Activated naive CD8-positive, alpha-beta T cell treated with anti-CD3 and anti-CD28 coated beads for 36 hours (primary cell): ENCODE measurements at regions not wholly inside any gene's neighbourhood (a gene's known extent, or its start where the extent isn't known, plus 50 kb on each side); places are given as distances from the start of the nearest gene placed in this dataset.
A peak's percentile ranks its signal among the peaks of the same experiment; 100 is the strongest.

ENCODE experiments used
- DNase-seq: peaks from one replicate; pipeline ENCODE4 v3.0.0; 2021
- H3K27ac Mint-ChIP-seq: one replicate; pipeline ENCODE4 v1.8.0; 2022; ENCODE audit warnings: mild to moderate bottlenecking, moderate library complexity, mixed read lengths
- H3K27me3 Mint-ChIP-seq: one replicate; pipeline ENCODE4 v1.8.0; 2022; ENCODE audit warnings: mild to moderate bottlenecking, mixed read lengths
- H3K36me3 Mint-ChIP-seq: one replicate; pipeline ENCODE4 v1.8.0; 2021; ENCODE audit warnings: mild to moderate bottlenecking, mixed read lengths
- H3K4me1 Mint-ChIP-seq: one replicate; pipeline ENCODE4 v1.8.0; 2021; ENCODE audit warnings: mixed read lengths
- H3K4me3 Mint-ChIP-seq: one replicate; pipeline ENCODE4 v1.8.0; 2022; ENCODE audit warnings: mild to moderate bottlenecking, moderate library complexity, mixed read lengths
- H3K9me3 Mint-ChIP-seq: one replicate; pipeline ENCODE4 v1.8.0; 2022; ENCODE audit warnings: mixed read lengths

GRCh38 chr12:83856803-83857202 is 1055.8 kb downstream of the SLC6A15 start:
- no peak for DNase-seq
- H3K27ac Mint-ChIP-seq = no peak overlapping the region
- no peaks in the 10 kb centered on the region for H3K4me1 Mint-ChIP-seq
- no peaks in the 10 kb centered on the region for H3K27me3 Mint-ChIP-seq
- no peak overlapping the region for H3K4me3 Mint-ChIP-seq
- peaks cover 21% of the 10 kb centered on the region for H3K9me3 Mint-ChIP-seq
- no peaks in the 10 kb centered on the region for H3K36me3 Mint-ChIP-seq

DNA sequence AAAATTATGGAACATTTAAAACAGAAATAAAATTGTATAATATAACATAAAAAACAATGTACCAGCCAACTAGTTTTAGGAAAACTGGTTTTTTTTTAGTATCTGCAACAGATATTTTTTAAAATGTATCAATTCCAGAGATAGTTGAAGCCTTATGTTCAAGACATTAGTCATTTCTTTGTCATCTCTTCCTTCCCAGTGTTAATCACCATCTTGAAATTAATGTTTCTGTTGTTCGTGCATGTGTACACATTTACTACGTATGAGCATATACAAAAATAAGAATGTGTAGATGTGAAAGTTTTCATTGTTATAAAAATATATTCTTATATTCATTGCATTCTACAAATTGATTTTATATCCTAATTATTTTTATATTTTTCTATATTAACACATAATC is 1062.1 kb downstream of the SLC6A15 start:
- Mint-ChIP-seq H3K4me3 (no peak overlapping the region), H3K36me3 (no peaks in the 10 kb centered on the region), H3K27me3 (no peaks in the 10 kb centered on the region), H3K9me3 (peaks cover 6% of the 10 kb centered on the region), H3K4me1 (no peaks in the 10 kb centered on the region), H3K27ac (no peak overlapping the region)
- no peak for DNase-seq

DNA sequence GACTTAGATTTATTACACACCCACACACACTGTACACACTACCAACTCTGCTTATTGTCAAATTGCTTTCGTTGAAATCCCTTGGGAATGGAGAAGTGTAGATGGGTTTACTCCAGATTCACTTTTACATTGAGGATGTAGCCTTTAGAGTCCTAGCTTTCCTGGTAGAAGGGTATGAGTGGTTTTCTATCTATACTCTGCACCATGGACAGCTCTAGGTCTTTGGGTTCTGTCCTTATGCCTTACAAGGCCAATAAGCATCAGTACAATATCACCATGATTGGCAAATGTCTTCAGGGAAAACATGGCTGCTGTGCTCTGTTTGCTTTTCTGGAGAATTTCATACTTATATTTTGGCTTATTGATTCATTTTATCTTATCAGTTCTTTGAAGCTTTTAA is 1063.9 kb downstream of the SLC6A15 start:
- no peak for DNase-seq
- no peaks in the 10 kb centered on the region for H3K27me3 Mint-ChIP-seq
- H3K36me3 Mint-ChIP-seq = no peaks in the 10 kb centered on the region
- no peak overlapping the region for H3K4me3 Mint-ChIP-seq
- no peak overlapping the region for H3K27ac Mint-ChIP-seq
- H3K4me1 Mint-ChIP-seq = no peaks in the 10 kb centered on the region
- peaks cover 3% of the 10 kb centered on the region for H3K9me3 Mint-ChIP-seq

DNA sequence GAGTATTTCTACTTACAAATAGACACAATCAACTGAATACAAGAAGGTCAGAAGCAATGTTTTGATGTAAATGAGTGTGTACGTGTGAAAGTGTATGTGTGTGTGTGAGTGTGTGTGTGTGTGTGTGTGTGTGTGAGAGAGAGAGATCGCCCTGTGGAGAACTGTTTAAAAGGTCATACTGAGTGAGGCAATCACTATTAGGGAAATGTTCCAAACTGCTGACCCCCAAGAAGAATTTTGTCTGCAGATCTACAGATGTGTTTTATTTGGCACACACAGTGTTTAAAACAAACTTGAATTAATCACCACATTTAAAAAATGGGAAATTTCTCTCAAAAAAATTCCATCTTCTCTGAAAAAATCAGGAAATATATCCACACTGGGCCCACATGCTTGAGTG is 1069.1 kb downstream of the SLC6A15 start:
- Mint-ChIP-seq H3K27me3 (no peaks in the 10 kb centered on the region), H3K36me3 (no peaks in the 10 kb centered on the region), H3K4me3 (no peak overlapping the region), H3K27ac (no peak overlapping the region), H3K9me3 (no peaks in the 10 kb centered on the region), H3K4me1 (no peaks in the 10 kb centered on the region)
- no peak for DNase-seq

DNA sequence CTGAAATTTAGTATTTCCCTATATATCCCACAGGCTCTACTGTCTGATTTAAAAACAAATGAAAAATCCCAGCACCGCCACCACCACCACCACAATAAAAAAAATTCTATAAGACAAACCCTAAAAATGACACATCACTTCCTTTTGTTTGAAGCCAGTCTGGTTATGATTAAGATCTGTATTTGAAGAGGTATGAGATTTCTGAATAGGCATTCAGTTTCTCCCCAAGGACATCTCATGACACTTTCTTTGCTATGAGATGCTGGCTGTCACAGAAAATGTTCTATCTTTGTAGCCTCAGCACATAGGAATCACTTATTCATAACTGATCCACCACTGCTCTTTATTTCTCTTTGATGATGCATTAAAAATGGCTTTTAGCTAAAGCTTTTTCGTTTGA is 1071.0 kb downstream of the SLC6A15 start:
- Mint-ChIP-seq H3K27ac (no peak overlapping the region), H3K4me1 (no peaks in the 10 kb centered on the region), H3K9me3 (no peaks in the 10 kb centered on the region), H3K4me3 (no peak overlapping the region), H3K36me3 (no peaks in the 10 kb centered on the region), H3K27me3 (no peaks in the 10 kb centered on the region)
- DNase-seq = no peak

GRCh38 chr12:83827860-83828259 is 1084.7 kb downstream of the SLC6A15 start:
- no peak for DNase-seq
- Mint-ChIP-seq H3K27ac (no peak overlapping the region), H3K27me3 (no peaks in the 10 kb centered on the region), H3K4me1 (no peaks in the 10 kb centered on the region), H3K36me3 (no peaks in the 10 kb centered on the region), H3K9me3 (no peaks in the 10 kb centered on the region), H3K4me3 (no peak overlapping the region)

DNA sequence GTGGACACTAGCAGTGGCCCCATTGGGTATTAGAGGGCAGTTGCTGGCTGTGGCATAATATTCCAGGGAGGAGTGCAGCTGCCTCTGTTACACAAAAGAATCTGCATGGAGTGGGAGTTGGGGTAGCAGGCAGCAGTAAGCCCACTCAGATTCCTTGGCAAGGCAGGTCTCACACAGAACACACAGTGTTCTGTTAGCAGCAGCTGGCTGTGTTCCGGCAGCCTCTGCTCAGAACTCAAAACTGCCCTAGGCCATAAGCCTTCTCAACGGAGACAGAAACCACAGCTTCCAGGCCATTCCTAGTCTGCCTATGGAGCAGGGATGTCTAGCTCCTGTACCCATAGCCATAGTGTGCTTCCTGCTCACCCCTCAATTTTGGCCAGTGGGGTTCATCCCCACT is 1085.4 kb downstream of the SLC6A15 start:
- Mint-ChIP-seq H3K27ac (no peak overlapping the region), H3K36me3 (no peaks in the 10 kb centered on the region), H3K4me3 (no peak overlapping the region), H3K4me1 (no peaks in the 10 kb centered on the region), H3K9me3 (no peaks in the 10 kb centered on the region), H3K27me3 (no peaks in the 10 kb centered on the region)
- DNase-seq = no peak

GRCh38 chr12:83826112-83826511 is 1086.5 kb downstream of the SLC6A15 start:
- H3K27ac Mint-ChIP-seq = no peak overlapping the region
- no peaks in the 10 kb centered on the region for H3K36me3 Mint-ChIP-seq
- peak; percentile 26 for DNase-seq
- no peak overlapping the region for H3K4me3 Mint-ChIP-seq
- H3K27me3 Mint-ChIP-seq = no peaks in the 10 kb centered on the region
- H3K4me1 Mint-ChIP-seq = no peaks in the 10 kb centered on the region
- no peaks in the 10 kb centered on the region for H3K9me3 Mint-ChIP-seq

GRCh38 chr12:83823386-83824045 is 1089.1 kb downstream of the SLC6A15 start:
- Mint-ChIP-seq H3K36me3 (no peaks in the 10 kb centered on the region), H3K27me3 (no peaks in the 10 kb centered on the region), H3K27ac (no peak overlapping the region), H3K4me1 (no peaks in the 10 kb centered on the region), H3K4me3 (no peak overlapping the region), H3K9me3 (no peaks in the 10 kb centered on the region)
- peak; percentile 32 for DNase-seq

GRCh38 chr12:83821967-83822366 is 1090.6 kb downstream of the SLC6A15 start:
- no peak overlapping the region for H3K4me3 Mint-ChIP-seq
- H3K36me3 Mint-ChIP-seq = no peaks in the 10 kb centered on the region
- H3K9me3 Mint-ChIP-seq = no peaks in the 10 kb centered on the region
- H3K27me3 Mint-ChIP-seq = no peaks in the 10 kb centered on the region
- H3K4me1 Mint-ChIP-seq = no peaks in the 10 kb centered on the region
- no peak overlapping the region for H3K27ac Mint-ChIP-seq
- DNase-seq = no peak

GRCh38 chr12:83818881-83819280 is 1093.7 kb downstream of the SLC6A15 start:
- Mint-ChIP-seq H3K4me3 (no peak overlapping the region), H3K27me3 (no peaks in the 10 kb centered on the region), H3K27ac (no peak overlapping the region), H3K4me1 (no peaks in the 10 kb centered on the region), H3K36me3 (no peaks in the 10 kb centered on the region), H3K9me3 (no peaks in the 10 kb centered on the region)
- no peak for DNase-seq

- H3K9me3 Mint-ChIP-seq = no peaks in the 10 kb centered on the region
- no peak overlapping the region for H3K27ac Mint-ChIP-seq
- no peak for DNase-seq
- H3K36me3 Mint-ChIP-seq = no peaks in the 10 kb centered on the region
- no peaks in the 10 kb centered on the region for H3K27me3 Mint-ChIP-seq
- H3K4me3 Mint-ChIP-seq = no peak overlapping the region
- H3K4me1 Mint-ChIP-seq = no peaks in the 10 kb centered on the region
Measured at GRCh38 chr12:83817730-83818129, 1094.9 kb downstream of the SLC6A15 start.

DNA sequence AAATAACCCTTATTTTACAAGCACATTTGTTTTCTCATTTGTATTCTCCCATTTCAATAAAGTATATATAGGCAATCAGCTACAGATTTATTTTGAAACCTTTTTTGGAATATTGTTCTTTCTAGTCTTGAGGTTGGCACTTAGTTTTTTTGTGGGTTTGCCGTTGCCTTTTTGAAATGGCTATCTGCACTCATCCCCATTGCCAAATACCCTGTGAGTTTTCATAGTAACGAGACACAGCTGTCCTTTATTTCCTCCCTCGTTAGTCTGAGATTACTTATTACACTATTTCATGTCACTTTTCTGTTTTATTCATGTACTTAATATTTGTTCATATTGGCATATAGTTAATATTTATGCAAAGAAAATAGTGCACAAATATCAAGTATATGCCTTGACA is 1104.0 kb downstream of the SLC6A15 start:
- no peak for DNase-seq
- no peak overlapping the region for H3K27ac Mint-ChIP-seq
- H3K9me3 Mint-ChIP-seq = no peaks in the 10 kb centered on the region
- no peaks in the 10 kb centered on the region for H3K4me1 Mint-ChIP-seq
- no peaks in the 10 kb centered on the region for H3K27me3 Mint-ChIP-seq
- no peaks in the 10 kb centered on the region for H3K36me3 Mint-ChIP-seq
- H3K4me3 Mint-ChIP-seq = no peak overlapping the region

DNA sequence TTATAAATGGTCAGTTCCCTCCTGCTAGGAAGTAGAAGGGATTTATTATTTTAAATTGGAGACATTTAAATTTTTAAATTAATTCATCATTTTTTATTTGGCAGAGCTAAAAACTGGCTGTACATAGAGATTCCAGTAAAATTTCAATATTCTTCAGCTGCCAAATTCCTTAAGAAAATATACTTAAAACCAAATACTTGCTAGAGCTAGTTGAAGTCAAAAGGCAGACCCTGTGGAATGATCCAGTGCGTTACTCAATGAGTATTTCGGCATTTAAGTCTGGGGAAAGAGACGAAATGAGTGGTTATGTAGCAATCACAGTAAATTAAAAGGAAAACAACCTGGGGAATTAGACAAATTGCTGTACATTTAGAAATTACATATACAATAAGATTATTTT is 1104.7 kb downstream of the SLC6A15 start:
- Mint-ChIP-seq H3K4me1 (no peaks in the 10 kb centered on the region), H3K9me3 (no peaks in the 10 kb centered on the region), H3K4me3 (no peak overlapping the region), H3K27ac (no peak overlapping the region), H3K36me3 (no peaks in the 10 kb centered on the region), H3K27me3 (no peaks in the 10 kb centered on the region)
- no peak for DNase-seq

- Mint-ChIP-seq H3K36me3 (no peaks in the 10 kb centered on the region), H3K27me3 (no peaks in the 10 kb centered on the region), H3K27ac (no peak overlapping the region), H3K4me1 (no peaks in the 10 kb centered on the region), H3K9me3 (no peaks in the 10 kb centered on the region), H3K4me3 (no peak overlapping the region)
- DNase-seq = no peak
Measured at GRCh38 chr12:83805873-83806272, 1106.7 kb downstream of the SLC6A15 start.

- Mint-ChIP-seq H3K4me1 (no peaks in the 10 kb centered on the region), H3K36me3 (no peaks in the 10 kb centered on the region), H3K27ac (no peak overlapping the region), H3K9me3 (peaks cover 1% of the 10 kb centered on the region), H3K27me3 (no peaks in the 10 kb centered on the region), H3K4me3 (no peak overlapping the region)
- no peak for DNase-seq
Measured at GRCh38 chr12:83805156-83805772, 1107.3 kb downstream of the SLC6A15 start.
